ENCODE measurements at regions not wholly inside any gene's neighbourhood (a gene's known extent, or its start where the extent isn't known, plus 50 kb on each side); places are given as distances from the start of the nearest gene placed in this dataset.
"Not testable (repeated sequence)": the region's sequence is repeated elsewhere in the genome, so short reads cannot be mapped to it uniquely, and the experiment has no call there.

GRCh38 chr6:8872589-8872988, 437.2 kb upstream of the SLC35B3 start:
- DNase-seq (ENCODE audit: extremely low spot score, insufficient read length, low read depth) (no peak), FAIRE-seq (no peak)

GRCh38 chr6:8865451-8865850, 430.1 kb upstream of the SLC35B3 start:
- no peak for DNase-seq (ENCODE audit: extremely low spot score, insufficient read length, low read depth)
- FAIRE-seq: no peak

- no peak for DNase-seq (ENCODE audit: extremely low spot score, insufficient read length, low read depth)
- no peak for FAIRE-seq
These were observed 425.3 kb upstream of the SLC35B3 start for GRCh38 chr6:8860671-8861070.

GRCh38 chr6:8859501-8859900, 424.2 kb upstream of the SLC35B3 start:
- DNase-seq (ENCODE audit: extremely low spot score, insufficient read length, low read depth) (no peak), FAIRE-seq (no peak)

GRCh38 chr6:8858854-8859331, 423.5 kb upstream of the SLC35B3 start:
- FAIRE-seq (no peak), DNase-seq (ENCODE audit: extremely low spot score, insufficient read length, low read depth) (no peak)

GRCh38 chr6:8857160-8857559, 421.8 kb upstream of the SLC35B3 start:
- no peak for DNase-seq (ENCODE audit: extremely low spot score, insufficient read length, low read depth)
- no peak for FAIRE-seq

DNA sequence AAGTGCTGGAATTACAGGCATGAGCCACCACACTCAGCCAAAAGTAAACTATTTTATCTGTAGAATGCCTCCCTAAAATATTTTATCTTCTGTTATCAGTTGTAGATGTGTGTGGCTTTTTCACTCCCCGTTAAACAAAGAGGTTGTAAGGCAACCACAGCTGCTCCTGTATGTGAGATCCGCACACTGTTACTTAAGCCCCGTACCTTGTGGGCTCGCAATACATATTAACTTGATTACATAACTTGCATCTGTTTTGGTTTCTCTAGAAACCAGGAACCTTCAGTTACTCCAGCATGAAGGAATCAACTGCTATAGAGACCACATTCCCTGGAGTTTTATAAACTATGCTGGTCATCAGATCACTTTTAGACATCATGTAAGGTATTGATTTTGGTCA, 420.1 kb upstream of the SLC35B3 start:
- DNase-seq (ENCODE audit: extremely low spot score, insufficient read length, low read depth): no peak
- FAIRE-seq: no peak

DNA sequence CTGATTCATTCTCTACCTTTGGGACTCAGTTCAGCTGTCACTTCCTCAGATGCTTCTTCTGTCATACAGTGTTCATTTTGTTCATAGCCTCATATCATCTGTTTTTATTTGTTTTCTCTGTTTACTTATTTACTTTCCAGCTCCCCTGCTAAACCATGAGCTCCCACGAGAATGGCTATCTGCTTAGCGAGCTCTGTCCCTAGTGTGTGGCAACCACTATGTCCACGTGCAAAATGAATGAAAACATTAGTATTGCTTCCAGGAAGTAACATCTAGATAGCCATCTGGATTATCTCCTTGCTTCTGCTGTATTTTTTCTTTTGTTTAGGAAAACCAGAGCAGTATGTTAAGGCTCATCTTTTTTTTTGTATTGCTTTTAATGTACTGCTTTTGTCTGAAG, 417.0 kb upstream of the SLC35B3 start:
- FAIRE-seq: no peak
- no peak for DNase-seq (ENCODE audit: extremely low spot score, insufficient read length, low read depth)

DNA sequence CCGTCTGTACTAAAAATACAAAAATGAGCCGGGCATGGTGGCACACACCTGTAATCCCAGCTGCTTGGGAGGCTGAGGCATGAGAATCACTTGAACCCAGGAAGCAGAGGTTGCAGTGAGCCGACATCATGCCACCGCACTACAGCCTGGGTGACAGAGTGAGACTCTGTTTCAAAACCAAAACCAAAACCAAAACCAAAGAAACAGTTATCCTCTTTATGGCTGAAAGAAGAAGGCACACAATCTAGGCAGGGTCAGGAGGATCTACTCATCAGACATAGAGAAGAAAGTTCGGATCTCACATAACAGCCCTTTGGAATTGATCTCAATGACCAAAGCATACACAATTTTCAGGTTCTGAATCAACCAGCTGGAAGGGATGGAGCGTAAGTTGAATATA, 411.3 kb upstream of the SLC35B3 start:
- not testable (repeated sequence) for DNase-seq (ENCODE audit: extremely low spot score, insufficient read length, low read depth); FAIRE-seq

- DNase-seq (ENCODE audit: extremely low spot score, insufficient read length, low read depth) (no peak), FAIRE-seq (no peak)
These were observed 410.3 kb upstream of the SLC35B3 start for GRCh38 chr6:8845690-8846089.

- DNase-seq (ENCODE audit: extremely low spot score, insufficient read length, low read depth) (no peak), FAIRE-seq (no peak)
These were observed 409.6 kb upstream of the SLC35B3 start for GRCh38 chr6:8844968-8845367.

- DNase-seq (ENCODE audit: extremely low spot score, insufficient read length, low read depth): no peak
- FAIRE-seq: no peak
These were observed 404.3 kb upstream of the SLC35B3 start for GRCh38 chr6:8839626-8840025.

DNA sequence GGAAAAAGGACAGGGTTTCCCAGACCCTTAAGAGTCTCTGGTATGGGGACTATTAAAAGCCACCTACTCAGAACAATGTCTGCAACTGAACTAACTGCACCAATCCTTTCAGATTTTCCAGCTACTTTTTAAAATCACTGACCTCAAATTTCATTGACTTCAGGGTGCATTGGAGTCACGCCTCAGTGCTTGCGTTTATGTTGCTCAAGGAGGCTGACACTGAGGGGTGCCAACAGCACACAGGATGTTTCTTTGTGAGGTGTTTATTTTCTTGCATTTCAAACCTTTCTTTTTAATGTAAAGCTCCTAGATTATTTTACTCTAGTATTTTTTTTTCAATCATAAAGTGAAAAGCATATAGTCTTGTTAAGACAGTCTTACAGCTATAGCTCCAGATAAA, 402.0 kb upstream of the SLC35B3 start:
- FAIRE-seq (no peak), DNase-seq (ENCODE audit: extremely low spot score, insufficient read length, low read depth) (no peak)

DNA sequence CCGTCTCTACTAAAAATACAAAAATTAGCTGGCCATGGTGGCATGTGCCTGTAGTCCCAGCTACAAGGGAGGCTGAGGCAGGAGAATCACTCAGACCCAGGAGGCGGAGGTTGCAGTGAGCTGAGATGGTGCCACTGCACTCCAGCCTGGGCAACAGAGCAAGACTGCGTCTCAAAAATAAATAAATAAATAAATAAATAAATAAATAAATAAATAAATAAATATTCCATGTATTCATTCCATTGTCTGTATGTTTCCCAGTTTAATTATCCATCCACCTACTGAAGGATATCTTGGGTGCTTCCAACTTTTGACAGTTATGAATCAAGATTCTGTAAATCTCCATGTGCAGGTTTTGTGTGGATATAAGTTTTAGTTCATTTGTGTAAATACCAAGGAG, 397.4 kb upstream of the SLC35B3 start:
- FAIRE-seq; DNase-seq (ENCODE audit: extremely low spot score, insufficient read length, low read depth): not testable (repeated sequence)

DNA sequence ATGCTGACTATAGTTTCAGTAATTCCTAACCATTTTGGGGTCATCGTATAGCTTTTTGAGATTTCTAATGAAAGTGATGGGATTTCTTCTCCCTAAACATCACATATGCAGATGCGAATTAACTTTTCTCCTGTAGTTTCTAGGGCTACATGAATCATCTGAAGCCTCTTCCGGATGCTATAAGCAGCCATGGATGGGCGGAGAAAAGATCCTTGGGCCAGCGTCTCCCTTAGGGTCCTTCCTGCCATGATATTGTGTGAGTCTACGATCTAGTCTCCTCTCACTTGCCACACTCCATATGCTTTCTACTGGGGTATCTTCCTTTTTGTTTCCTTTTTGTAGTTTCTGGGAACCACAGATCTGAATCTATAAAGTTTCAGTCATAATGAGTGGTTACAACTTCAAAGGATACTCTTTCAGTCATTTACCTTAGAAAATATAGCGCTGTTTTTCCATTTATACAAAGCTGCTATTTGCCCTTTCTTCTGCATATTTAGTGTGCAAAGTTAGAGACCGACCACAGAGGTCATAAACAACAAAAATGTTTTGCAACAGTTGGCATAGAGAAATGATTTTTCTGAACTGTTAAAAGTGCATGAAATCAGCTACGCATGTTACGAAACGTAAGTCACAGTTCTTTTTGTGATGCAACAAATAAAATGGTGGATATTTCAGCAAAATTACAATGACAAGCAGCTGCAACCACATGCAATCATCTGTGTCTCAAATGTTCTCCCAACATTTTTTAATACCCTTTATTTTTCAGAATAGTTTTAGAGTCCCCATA, 396.2 kb upstream of the SLC35B3 start:
- no peak for FAIRE-seq
- DNase-seq (ENCODE audit: extremely low spot score, insufficient read length, low read depth): no peak

GRCh38 chr6:8830794-8831193, 395.4 kb upstream of the SLC35B3 start:
- no peak for DNase-seq (ENCODE audit: extremely low spot score, insufficient read length, low read depth)
- no peak for FAIRE-seq

DNA sequence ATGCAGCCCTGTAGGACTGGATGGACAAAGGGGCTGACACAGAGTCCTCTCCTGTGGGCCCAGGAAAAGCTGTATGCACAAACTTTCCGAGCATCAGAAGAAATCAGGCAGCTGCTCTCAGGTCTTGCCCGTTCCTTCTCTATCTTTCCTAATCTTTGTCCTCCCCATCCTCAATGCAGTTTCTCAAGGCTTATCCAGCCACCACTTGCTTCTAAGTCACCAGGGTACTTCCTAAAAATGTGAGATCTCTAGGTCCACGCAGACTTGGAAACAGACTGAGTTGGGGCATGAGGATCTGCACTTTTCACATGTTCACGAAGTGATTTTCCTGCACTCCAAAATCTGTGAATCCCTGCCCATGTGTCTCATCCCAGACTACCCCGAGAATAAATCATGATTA, 394.5 kb upstream of the SLC35B3 start:
- FAIRE-seq (no peak), DNase-seq (ENCODE audit: extremely low spot score, insufficient read length, low read depth) (no peak)

DNA sequence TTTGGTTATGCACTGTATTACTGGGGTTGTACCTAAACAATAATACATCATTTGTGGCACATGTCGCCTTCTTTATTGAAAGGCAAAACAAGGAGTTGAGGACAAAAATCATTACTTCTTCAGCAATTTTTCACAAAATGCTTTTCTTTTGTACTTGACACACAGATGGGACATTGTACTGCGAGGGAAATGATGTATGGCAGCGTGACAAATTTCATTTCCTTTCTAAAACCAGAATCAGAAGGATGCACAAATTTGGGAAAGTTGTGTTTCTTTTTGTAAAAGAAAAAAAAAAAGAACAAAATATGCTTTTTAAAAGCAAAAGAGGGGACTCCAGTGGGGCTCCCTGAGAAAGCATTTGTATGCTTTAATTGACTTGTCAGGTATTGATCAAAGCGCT, 394.0 kb upstream of the SLC35B3 start:
- DNase-seq (ENCODE audit: extremely low spot score, insufficient read length, low read depth) (no peak), FAIRE-seq (no peak)

- DNase-seq (ENCODE audit: extremely low spot score, insufficient read length, low read depth) (no peak), FAIRE-seq (no peak)
These were observed 393.0 kb upstream of the SLC35B3 start for GRCh38 chr6:8828376-8828775.

DNA sequence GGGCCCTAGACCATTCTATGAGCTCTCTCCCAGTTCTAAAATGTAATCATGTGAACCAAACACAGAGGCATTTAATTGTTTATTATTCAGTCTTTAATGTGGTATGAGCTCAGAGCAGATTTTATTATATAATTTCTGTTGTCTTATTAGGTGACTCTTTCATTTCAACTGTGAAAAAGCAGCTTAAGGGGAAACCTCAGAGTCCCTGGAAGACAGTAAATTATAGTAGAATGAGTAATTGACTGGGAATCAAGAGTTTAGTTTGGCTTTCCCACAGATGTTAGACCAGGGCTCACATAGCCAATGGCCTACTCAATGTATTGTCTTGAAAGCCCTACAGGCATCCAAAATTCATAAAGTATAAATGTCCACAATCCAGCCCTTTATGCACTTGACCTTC, 390.4 kb upstream of the SLC35B3 start:
- FAIRE-seq (no peak), DNase-seq (ENCODE audit: extremely low spot score, insufficient read length, low read depth) (no peak)

DNA sequence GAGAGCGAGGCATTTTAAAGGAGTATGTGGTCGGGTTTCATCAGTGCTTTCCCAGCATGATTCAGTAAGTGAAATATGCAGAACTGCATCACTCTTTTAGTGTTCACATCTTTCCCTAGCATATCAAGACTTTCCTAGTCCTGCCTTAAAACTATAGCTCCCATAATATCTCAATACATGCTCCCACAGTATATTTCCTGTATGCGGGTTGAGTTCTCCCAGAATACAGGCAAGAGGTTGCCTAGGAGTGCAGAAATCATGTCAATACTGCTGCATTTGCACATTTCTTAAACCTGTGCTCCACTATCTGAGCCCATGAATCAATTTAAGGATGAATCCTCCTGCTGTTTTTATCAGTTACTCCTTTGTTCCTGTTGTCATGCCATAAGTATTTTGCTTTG, 386.6 kb upstream of the SLC35B3 start:
- DNase-seq (ENCODE audit: extremely low spot score, insufficient read length, low read depth) (no peak), FAIRE-seq (no peak)

DNA sequence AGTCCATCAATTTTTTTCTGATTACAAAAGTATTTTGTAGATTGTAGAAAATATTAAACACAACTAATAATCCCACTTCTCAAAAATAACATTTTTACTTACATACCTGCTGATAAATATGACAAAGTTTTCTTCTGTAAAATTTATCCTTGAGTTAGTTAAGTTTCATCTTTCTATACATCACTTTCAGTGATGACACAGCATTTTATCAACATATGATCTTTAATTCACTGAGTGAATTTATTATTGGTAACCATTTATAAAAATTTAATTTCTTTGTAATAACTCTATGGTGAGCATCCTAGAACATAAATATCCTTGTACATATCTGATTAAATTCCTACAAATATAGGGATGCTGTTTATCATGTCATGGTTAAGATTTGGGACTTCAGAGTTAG, 385.0 kb upstream of the SLC35B3 start:
- DNase-seq (ENCODE audit: extremely low spot score, insufficient read length, low read depth) (no peak), FAIRE-seq (no peak)

Data from GM18507 (cell line).